B cell (primary cell): ENCODE measurements at regions not wholly inside any gene's neighbourhood (a gene's known extent, or its start where the extent isn't known, plus 50 kb on each side); places are given as distances from the start of the nearest gene placed in this dataset.

Source experiments
- ATAC-seq: fragments of 200-7000 bp; cut with Tn5 transposase; one replicate; pipeline ENCODE4 v1.10.0; 2021; ENCODE audit warnings: low read depth, mild to moderate bottlenecking, moderate number of reproducible peaks, moderate library complexity
- CTCF ChIA-PET: fragments of 350-600 bp; sonication (Branson Sonifier 250); formaldehyde crosslinking; loops from one replicate; lab custom pipeline; 2021; ENCODE audit warnings: antibody characterized with exemption, inconsistent platforms; lab: Charles Lee
- POLR2A ChIA-PET: fragments of 350-600 bp; sonication (Branson Sonifier 250); formaldehyde crosslinking; loops from one replicate; lab custom pipeline; 2021; ENCODE audit warnings: antibody characterized with exemption; lab: Charles Lee
- DNase-seq: peaks from one replicate; pipeline ENCODE4 v3.0.0; 2013
- H2AFZ ChIP-seq: 2 replicates; pipeline ENCODE4 v1.6.1; 2012; ENCODE audit warnings: mild to moderate bottlenecking, low read depth, low read length; ENCODE audit not compliant: insufficient read depth, poor library complexity, severe bottlenecking
- H3K27ac ChIP-seq, 2 donors: 1 replicate in 1 of 2; 2 replicates in 1 of 2; pipeline ENCODE4 v1.5.1; 2012 to 2013; ENCODE audit warnings: low read length in 2 of 2, mild to moderate bottlenecking in 2 of 2, moderate library complexity in 1 of 2
- H3K27me3 ChIP-seq, 4 experiments: fragments of 200-600 bp in 1 of 4; sonication (generic) in 1 of 4; replicated peaks in 1 of 4; 1 replicate in 2 of 4; 2 replicates in 2 of 4; pipeline versions ENCODE4 v1.6.1 to v1.7.0; 2013 to 2016; ENCODE audit warnings: low read length in 3 of 4, mild to moderate bottlenecking in 2 of 4, mixed read lengths in 1 of 4, moderate library complexity in 1 of 4; ENCODE audit not compliant: insufficient read depth in 4 of 4, control insufficient read depth in 3 of 4; ENCODE audit errors: control extremely low read depth in 1 of 4
- H3K36me3 ChIP-seq, 2 experiments: replicated peaks in 1 of 2; 1 replicate in 1 of 2; 2 replicates in 1 of 2; pipeline versions ENCODE4 v1.6.1 to v1.7.1; 2013; ENCODE audit warnings: low read length in 1 of 2; ENCODE audit not compliant: insufficient read depth in 2 of 2, control insufficient read depth in 1 of 2; ENCODE audit errors: control extremely low read depth in 1 of 2, extremely low read depth in 1 of 2
- H3K4me1 ChIP-seq, 2 donors: fragments of 200-600 bp in 1 of 2; sonication (generic) in 1 of 2; 1 replicate in 1 of 2; 2 replicates in 1 of 2; pipeline versions ENCODE4 v1.5.1 to v1.6.1; 2013 to 2017; ENCODE audit warnings: low read length in 2 of 2; ENCODE audit not compliant: control insufficient read depth in 2 of 2, insufficient read depth in 2 of 2
- H3K4me2 ChIP-seq: replicated peaks from 2 replicates; pipeline ENCODE3; 2012; ENCODE audit warnings: mild to moderate bottlenecking, low read depth, low read length; ENCODE audit not compliant: poor library complexity, severe bottlenecking
- H3K4me3 ChIP-seq, 5 experiments: fragments of 200-600 bp in 1 of 5; sonication (generic) in 1 of 5; 1 replicate in 3 of 5; 2 replicates in 2 of 5; pipeline versions ENCODE4 v1.5.1 to v1.7.0; 2011 to 2016; ENCODE audit warnings: low read length in 4 of 5, mild to moderate bottlenecking in 4 of 5, low read depth in 2 of 5, control low read depth in 1 of 5, moderate library complexity in 1 of 5; ENCODE audit not compliant: insufficient read depth in 1 of 5; ENCODE audit errors: control extremely low read depth in 1 of 5, extremely low read depth in 1 of 5
- H3K79me2 ChIP-seq: fragments of 200-600 bp; sonication (generic); one replicate; pipeline ENCODE4 v1.6.0; 2016; ENCODE audit warnings: low read length; ENCODE audit not compliant: control insufficient read depth, insufficient read depth
- H3K9ac ChIP-seq: fragments of 200-600 bp; sonication (generic); 2 replicates; pipeline ENCODE4 v1.6.1; 2017; ENCODE audit warnings: mild to moderate bottlenecking, low read length, moderate library complexity
- H3K9me3 ChIP-seq, 3 donors: one replicate each; pipeline versions ENCODE4 v1.6.1 to v1.7.1; 2013; ENCODE audit warnings: low read length in 2 of 3; ENCODE audit not compliant: control insufficient read depth in 2 of 3, insufficient read depth in 1 of 3; ENCODE audit errors: control extremely low read depth in 1 of 3
- H4K20me1 ChIP-seq: 2 replicates; pipeline ENCODE4 v1.6.0; 2012; ENCODE audit warnings: mild to moderate bottlenecking, low read length; ENCODE audit not compliant: insufficient read depth, control insufficient read depth, poor library complexity, severe bottlenecking
- H3K27ac Mint-ChIP-seq: one replicate; pipeline ENCODE4 v1.8.0; 2021; ENCODE audit warnings: mixed read lengths
- H3K27me3 Mint-ChIP-seq: one replicate; pipeline ENCODE4 v1.8.0; 2021; ENCODE audit warnings: mixed read lengths
- H3K4me1 Mint-ChIP-seq: one replicate; pipeline ENCODE4 v1.8.0; 2021; ENCODE audit warnings: mixed read lengths
- H3K4me3 Mint-ChIP-seq: one replicate; pipeline ENCODE4 v1.8.0; 2021; ENCODE audit warnings: mixed read lengths
- H3K9me3 Mint-ChIP-seq: one replicate; pipeline ENCODE4 v1.8.0; 2022; ENCODE audit warnings: mixed read lengths; ENCODE audit not compliant: insufficient read depth
- EZH2 ChIP-seq: IDR thresholded peaks from 2 replicates; pipeline ENCODE4 v1.6.1; 2012; ENCODE audit warnings: borderline replicate concordance, low read depth, mild to moderate bottlenecking, moderate library complexity, low read length; ENCODE audit not compliant: insufficient read depth, poor library complexity, severe bottlenecking
- WGBS: methylation state at CpG from one replicate; pipeline ENCODE4 v1.1.5; 2013; ENCODE audit warnings: missing lambda C conversion rate; ENCODE audit not compliant: insufficient coverage; 5-methylcytosine and 5-hydroxymethylcytosine counted together
- intact Hi-C: fragments of 100-400 bp; cut with micrococcal nuclease; formaldehyde crosslinking; loops from one replicate; pipeline ENCODE4 v1.10.0; 2022
- TF ChIP-seq, protein P1 (sequence below): fragments of 200-600 bp; IDR thresholded peaks from one replicate; pipeline ENCODE4 v1.8.0; 2022; ENCODE audit warnings: antibody characterized with exemption, mild to moderate bottlenecking

DNA sequence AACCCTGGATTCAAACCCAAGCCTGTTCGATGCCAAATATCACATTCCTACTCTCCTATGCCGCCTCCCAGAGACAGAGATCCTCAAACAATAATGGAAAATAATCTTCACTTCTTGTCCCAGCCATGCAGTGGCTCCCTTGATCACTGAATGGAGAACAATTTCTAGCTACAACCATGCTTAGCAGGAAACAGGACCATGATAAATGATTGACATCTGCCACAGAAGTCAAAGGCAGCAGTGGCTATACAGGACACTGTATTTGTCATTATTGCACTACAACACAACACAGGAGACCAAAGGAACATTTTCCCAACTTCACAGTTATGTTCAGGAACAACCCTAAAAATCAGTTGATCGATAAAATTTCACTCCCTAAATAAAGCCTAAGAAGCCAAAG, 243.3 kb upstream of the SLC7A11 start:
- Histone ChIP-seq H3K4me1 (no peaks in the 10 kb centered on the region), H3K79me2 (no peaks in the 10 kb centered on the region), H3K36me3 (no peaks in the 10 kb centered on the region), H3K4me2 (no peak overlapping the region), H3K9ac (no peak overlapping the region), H2AFZ (no peak overlapping the region), H3K9me3 (peaks cover 0 to 6% (median 0%) of the 10 kb centered on the region in 3 donors), H3K4me3 (no peak overlapping the region), H3K27me3 (no peaks in the 10 kb centered on the region), H3K27ac (no peak overlapping the region), H4K20me1 (no peaks in the 10 kb centered on the region)
- no peak for TF ChIP-seq EZH2
- TF ChIP-seq, protein P1, sequence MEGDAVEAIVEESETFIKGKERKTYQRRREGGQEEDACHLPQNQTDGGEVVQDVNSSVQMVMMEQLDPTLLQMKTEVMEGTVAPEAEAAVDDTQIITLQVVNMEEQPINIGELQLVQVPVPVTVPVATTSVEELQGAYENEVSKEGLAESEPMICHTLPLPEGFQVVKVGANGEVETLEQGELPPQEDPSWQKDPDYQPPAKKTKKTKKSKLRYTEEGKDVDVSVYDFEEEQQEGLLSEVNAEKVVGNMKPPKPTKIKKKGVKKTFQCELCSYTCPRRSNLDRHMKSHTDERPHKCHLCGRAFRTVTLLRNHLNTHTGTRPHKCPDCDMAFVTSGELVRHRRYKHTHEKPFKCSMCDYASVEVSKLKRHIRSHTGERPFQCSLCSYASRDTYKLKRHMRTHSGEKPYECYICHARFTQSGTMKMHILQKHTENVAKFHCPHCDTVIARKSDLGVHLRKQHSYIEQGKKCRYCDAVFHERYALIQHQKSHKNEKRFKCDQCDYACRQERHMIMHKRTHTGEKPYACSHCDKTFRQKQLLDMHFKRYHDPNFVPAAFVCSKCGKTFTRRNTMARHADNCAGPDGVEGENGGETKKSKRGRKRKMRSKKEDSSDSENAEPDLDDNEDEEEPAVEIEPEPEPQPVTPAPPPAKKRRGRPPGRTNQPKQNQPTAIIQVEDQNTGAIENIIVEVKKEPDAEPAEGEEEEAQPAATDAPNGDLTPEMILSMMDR: no peak
- CTCF ChIA-PET: no interaction called here
- intact Hi-C loops: no loop called here
- no peak for ATAC-seq
- DNase-seq: no peak
- no peaks in the 10 kb centered on the region for H3K27me3 Mint-ChIP-seq
- H3K27ac Mint-ChIP-seq: no peak overlapping the region
- POLR2A ChIA-PET: no interaction called here
- no peak overlapping the region for H3K4me3 Mint-ChIP-seq
- no peaks in the 10 kb centered on the region for H3K4me1 Mint-ChIP-seq
- 93% methylated on average over 2 of the region's 3 CpGs for WGBS
- no peaks in the 10 kb centered on the region for H3K9me3 Mint-ChIP-seq

DNA sequence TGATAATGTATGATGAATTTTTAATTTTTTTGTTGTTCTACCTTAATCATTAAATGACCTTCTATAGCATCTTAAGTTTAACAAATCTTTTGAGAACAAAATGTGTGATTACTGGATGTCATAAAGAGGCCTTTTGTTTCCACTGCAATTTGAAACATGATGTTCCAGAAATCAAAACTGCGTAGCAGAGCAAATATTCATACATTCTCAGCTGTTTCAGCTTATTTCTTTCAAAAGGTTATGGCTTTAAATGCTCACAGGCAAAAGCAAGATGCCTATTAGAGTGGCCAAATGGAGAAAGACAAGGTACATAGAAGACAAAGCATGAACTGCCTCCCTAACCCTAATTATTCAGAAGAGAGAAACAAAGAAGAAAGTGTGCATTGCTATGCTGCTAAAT, 233.0 kb upstream of the SLC7A11 start:
- Mint-ChIP-seq H3K27me3 (peaks cover 3% of the 10 kb centered on the region), H3K27ac (no peak overlapping the region), H3K9me3 (no peaks in the 10 kb centered on the region), H3K4me3 (no peak overlapping the region), H3K4me1 (no peaks in the 10 kb centered on the region)
- Histone ChIP-seq H2AFZ (no peak overlapping the region), H3K27ac (no peak overlapping the region), H3K4me1 (no peaks in the 10 kb centered on the region), H4K20me1 (no peaks in the 10 kb centered on the region), H3K27me3 (no peaks in the 10 kb centered on the region), H3K79me2 (no peaks in the 10 kb centered on the region), H3K9ac (no peak overlapping the region), H3K4me2 (no peak overlapping the region), H3K4me3 (no peak overlapping the region), H3K9me3 (no peaks in the 10 kb centered on the region), H3K36me3 (no peaks in the 10 kb centered on the region)
- ATAC-seq (no peak), DNase-seq (no peak)
- WGBS: no CpG with 5 or more reads among the region's 1 CpG
- no peak for TF ChIP-seq EZH2
- TF ChIP-seq, protein P1: no peak
- intact Hi-C loops: no loop called here
- CTCF ChIA-PET: no interaction called here
- POLR2A ChIA-PET: no interaction called here
